Stimulated activated CD8-positive, alpha-beta memory T cell treated with anti-CD3 and anti-CD28 coated beads, Interleukin-7, amount 100 ng/mL, for 1 hour (primary cell): ENCODE measurements at regions not wholly inside any gene's neighbourhood (a gene's known extent, or its start where the extent isn't known, plus 50 kb on each side); places are given as distances from the start of the nearest gene placed in this dataset.
"Not testable (repeated sequence)": the region's sequence is repeated elsewhere in the genome, so short reads cannot be mapped to it uniquely, and the experiment has no call there.

Experiments
- DNase-seq, 2 donors: peaks; one replicate each; pipeline ENCODE4 v3.0.0-alpha.2; 2020; ENCODE audit warnings: low read depth in 2 of 2

GRCh38 chr2:8595811-8596600, 85.8 kb upstream of the ID2 start:
- no peak for DNase-seq

- no peak for DNase-seq
Measured at GRCh38 chr2:8597094-8597493, 84.8 kb upstream of the ID2 start.

GRCh38 chr2:8597559-8598225, 84.2 kb upstream of the ID2 start:
- DNase-seq, result no peak

GRCh38 chr2:8598295-8599165, 83.3 kb upstream of the ID2 start:
- no peak for DNase-seq

- DNase-seq, result no peak
Measured at GRCh38 chr2:8599421-8600242, 82.2 kb upstream of the ID2 start.

- no peak for DNase-seq
Measured at GRCh38 chr2:8600456-8600855, 81.4 kb upstream of the ID2 start.

- no peak for DNase-seq
Measured at GRCh38 chr2:8602809-8603208, 79.0 kb upstream of the ID2 start.

GRCh38 chr2:8603356-8603755, 78.5 kb upstream of the ID2 start:
- DNase-seq, result not testable (repeated sequence)

GRCh38 chr2:8604262-8604661, 77.6 kb upstream of the ID2 start:
- DNase-seq, result no peak

- no peak for DNase-seq
Measured at GRCh38 chr2:8605351-8606065, 76.3 kb upstream of the ID2 start.

- no peak for DNase-seq
Measured at GRCh38 chr2:8606226-8606625, 75.6 kb upstream of the ID2 start.

GRCh38 chr2:8606649-8607550, 75.0 kb upstream of the ID2 start:
- no peak for DNase-seq

GRCh38 chr2:8607606-8608005, 74.2 kb upstream of the ID2 start:
- no peak for DNase-seq

- no peak for DNase-seq
Measured at GRCh38 chr2:8608411-8608954, 73.4 kb upstream of the ID2 start.

GRCh38 chr2:8609357-8609811, 72.5 kb upstream of the ID2 start:
- DNase-seq, result no peak

GRCh38 chr2:8610775-8611174, 71.1 kb upstream of the ID2 start:
- DNase-seq, result not testable (repeated sequence)

- DNase-seq, result no peak
Measured at GRCh38 chr2:8611246-8611645, 70.6 kb upstream of the ID2 start.

- DNase-seq, result no peak
Measured at GRCh38 chr2:8611700-8612099, 70.2 kb upstream of the ID2 start.

- DNase-seq, result no peak
Measured at GRCh38 chr2:8612734-8613179, 69.1 kb upstream of the ID2 start.
